Spleen (tissue), 11 donors: ENCODE measurements at regions not wholly inside any gene's neighbourhood (a gene's known extent, or its start where the extent isn't known, plus 50 kb on each side); places are given as distances from the start of the nearest gene placed in this dataset.

Experiments used
- DNase-seq: peaks from one replicate; pipeline ENCODE4 v3.0.0-alpha.2; 2020
- H3K27ac ChIP-seq, 8 donors: fragments of 200-600 bp; sonication (generic) in 7 of 8; 1 replicate in 4 of 8; 2 replicates in 4 of 8; pipeline versions ENCODE4 v1.5.0 to v1.8.0; 2016 to 2021; ENCODE audit warnings: inconsistent platforms in 4 of 8, mild to moderate bottlenecking in 4 of 8, moderate library complexity in 1 of 8
- H3K27me3 ChIP-seq, 7 donors: fragments of 200-600 bp; sonication (generic) in 6 of 7; replicated peaks in 1 of 7; 1 replicate in 4 of 7; 2 replicates in 3 of 7; pipeline versions ENCODE4 v1.5.0 to v1.8.0; 2016 to 2021; ENCODE audit warnings: inconsistent platforms in 3 of 7, mild to moderate bottlenecking in 1 of 7
- H3K36me3 ChIP-seq, 6 donors: fragments of 200-600 bp; sonication (generic) in 5 of 6; 1 replicate in 4 of 6; 2 replicates in 2 of 6; pipeline versions ENCODE4 v1.5.0 to v1.8.0; 2016 to 2021; ENCODE audit warnings: inconsistent platforms in 2 of 6
- H3K4me1 ChIP-seq, 6 donors: fragments of 200-600 bp; sonication (generic) in 5 of 6; 1 replicate in 3 of 6; 2 replicates in 3 of 6; pipeline versions ENCODE4 v1.5.0 to v1.8.0; 2016 to 2021; ENCODE audit warnings: inconsistent platforms in 3 of 6
- H3K4me3 ChIP-seq, 8 donors: fragments of 200-600 bp; sonication (generic) in 7 of 8; 1 replicate in 4 of 8; 2 replicates in 4 of 8; pipeline versions ENCODE4 v1.5.0 to v1.8.0; 2016 to 2021; ENCODE audit warnings: inconsistent platforms in 4 of 8, mild to moderate bottlenecking in 4 of 8, moderate library complexity in 2 of 8
- H3K9me3 ChIP-seq, 8 donors: fragments of 200-600 bp; sonication (generic) in 7 of 8; 1 replicate in 4 of 8; 2 replicates in 4 of 8; pipeline versions ENCODE4 v1.5.0 to v1.8.0; 2016 to 2021; ENCODE audit warnings: inconsistent platforms in 4 of 8
- CTCF ChIP-seq, 11 experiments: fragments of 200-600 bp in 7 of 11; fragments of 450-650 bp in 4 of 11; sonication (generic) in 4 of 11; IDR thresholded peaks in 8 of 11; conservative IDR thresholded peaks in 3 of 11; 1 replicate in 7 of 11; 2 replicates in 4 of 11; pipeline versions ENCODE4 v1.4.0 to v1.8.0; 2016 to 2021; ENCODE audit warnings: antibody characterized with exemption in 11 of 11, inconsistent platforms in 4 of 11, mild to moderate bottlenecking in 1 of 11
- POLR2A ChIP-seq, 3 donors: fragments of 450-650 bp; IDR thresholded peaks; one replicate each; pipeline ENCODE4 v1.5.1; 2017; ENCODE audit warnings: antibody characterized with exemption in 3 of 3, mild to moderate bottlenecking in 1 of 3
- POLR2AphosphoS5 ChIP-seq, 3 donors: sonication (generic); formaldehyde crosslinking; IDR thresholded peaks; one replicate each; pipeline ENCODE4 v1.5.1; 2017; ENCODE audit warnings: antibody characterized with exemption in 3 of 3
- WGBS, 5 donors: extraction: QIAGEN DNeasy Blood & Tissue Kit in 3 of 5; methylation state at CpG; one replicate each; pipeline versions ENCODE4 v1.1.5 to v1.1.7; 2013 to 2018; 5-methylcytosine and 5-hydroxymethylcytosine counted together
- intact Hi-C: fragments of 100-400 bp; cut with DNase I; formaldehyde crosslinking; loops from one replicate; pipeline ENCODE4 v1.15.0; 2023; ENCODE audit warnings: low total_unique reads
- donor health status: healthy with polysubstance abuse.
- donor health status: DM: no; HTN: no; CAD: no; lungs with moderate emphysema.
- donor health status: DM: no; HTN: no; CAD: no.
- donor health status: Bipolar disorder and iron deficiency.
- donor health status: healthy.
- donor health status: DM: no; HTN: no; CAD: no.
- donor health status: DM: yes; HTN: yes; CAD: no.

GRCh38 chr4:174586651-174587050, 64.4 kb upstream of the HPGD start:
- WGBS, 5 donors: 93 to 97% (median 95%) methylated on average over 21 of the region's 21 CpGs
- peaks cover 0 to 8% (median 0%) of the 10 kb centered on the region in 8 donors for H3K9me3 ChIP-seq
- no peak for DNase-seq
- intact Hi-C loops: no loop called here
- H3K27ac ChIP-seq: no peak overlapping the region
- H3K36me3 ChIP-seq: no peaks in the 10 kb centered on the region
- H3K27me3 ChIP-seq: no peaks in the 10 kb centered on the region
- H3K4me1 ChIP-seq: peaks cover 0 to 16% (median 6%) of the 10 kb centered on the region in 6 donors
- TF ChIP-seq CTCF (IDR thresholded peaks at IDR 0.05 in 8 of 11, conservative IDR thresholded peaks at IDR 0.05 in 3 of 11) (no peak), POLR2AphosphoS5 (IDR thresholded peaks at IDR 0.05) (no peak), POLR2A (IDR thresholded peaks at IDR 0.05) (no peak)
- H3K4me3 ChIP-seq: no peak overlapping the region

- Histone ChIP-seq H3K4me3 (no peak overlapping the region), H3K27me3 (no peaks in the 10 kb centered on the region), H3K27ac (peak overlapping the region in 1 of 8 donors; percentile 73), H3K4me1 (peaks cover 0 to 5% (median 0%) of the 10 kb centered on the region in 6 donors), H3K36me3 (no peaks in the 10 kb centered on the region), H3K9me3 (peaks cover 0 to 8% (median 0%) of the 10 kb centered on the region in 8 donors)
- no peak for DNase-seq
- intact Hi-C loops: no loop called here
- 85 to 94% (median 91%) methylated on average over 3 of the region's 3 CpGs for WGBS, 5 donors
- TF ChIP-seq POLR2A (IDR thresholded peaks at IDR 0.05) (no peak), CTCF (IDR thresholded peaks at IDR 0.05 in 8 of 11, conservative IDR thresholded peaks at IDR 0.05 in 3 of 11) (no peak), POLR2AphosphoS5 (IDR thresholded peaks at IDR 0.05) (no peak)
Measured at GRCh38 chr4:174583056-174583455, 60.8 kb upstream of the HPGD start.

GRCh38 chr4:174582463-174582862, 60.2 kb upstream of the HPGD start:
- peaks cover 0 to 5% (median 0%) of the 10 kb centered on the region in 6 donors for H3K4me1 ChIP-seq
- H3K27ac ChIP-seq: peak overlapping the region in 3 of 8 donors; percentile 47 to 73 (median 55)
- H3K9me3 ChIP-seq: peaks cover 0 to 8% (median 0%) of the 10 kb centered on the region in 8 donors
- no peak overlapping the region for H3K4me3 ChIP-seq
- 67 to 83% (median 74%) methylated on average over 5 of the region's 5 CpGs for WGBS, 5 donors
- TF ChIP-seq CTCF (IDR thresholded peaks at IDR 0.05 in 8 of 11, conservative IDR thresholded peaks at IDR 0.05 in 3 of 11): no peak
- no peak for TF ChIP-seq POLR2AphosphoS5 (IDR thresholded peaks at IDR 0.05)
- TF ChIP-seq POLR2A (IDR thresholded peaks at IDR 0.05): no peak
- intact Hi-C loops: no loop called here
- no peaks in the 10 kb centered on the region for H3K36me3 ChIP-seq
- DNase-seq: no peak
- H3K27me3 ChIP-seq: no peaks in the 10 kb centered on the region

- Histone ChIP-seq H3K27me3 (no peaks in the 10 kb centered on the region), H3K4me1 (peaks cover 0 to 5% (median 0%) of the 10 kb centered on the region in 6 donors), H3K36me3 (no peaks in the 10 kb centered on the region), H3K4me3 (no peak overlapping the region), H3K27ac (peak overlapping the region in 3 of 8 donors; percentile 47 to 73 (median 55)), H3K9me3 (peaks cover 0 to 3% (median 0%) of the 10 kb centered on the region in 8 donors)
- intact Hi-C loops: no loop called here
- WGBS, 5 donors: 42 to 72% (median 55%) methylated on average over 1 of the region's 1 CpG
- no peak for DNase-seq
- TF ChIP-seq POLR2A (IDR thresholded peaks at IDR 0.05) (no peak), CTCF (IDR thresholded peaks at IDR 0.05 in 8 of 11, conservative IDR thresholded peaks at IDR 0.05 in 3 of 11) (no peak), POLR2AphosphoS5 (IDR thresholded peaks at IDR 0.05) (no peak)
Measured at GRCh38 chr4:174581901-174582300, 59.6 kb upstream of the HPGD start.
